H9 (cell line): ENCODE measurements at regions not wholly inside any gene's neighbourhood (a gene's known extent, or its start where the extent isn't known, plus 50 kb on each side); places are given as distances from the start of the nearest gene placed in this dataset.

Experiments
- DNase-seq: peaks from one replicate; pipeline ENCODE4 v3.0.0-alpha.2; 2017
- H2AFZ ChIP-seq: one replicate; pipeline ENCODE4 v1.6.1; 2013; ENCODE audit warnings: mild to moderate bottlenecking, low read length, control low read depth, moderate library complexity
- H2AK5ac ChIP-seq: 2 replicates; pipeline ENCODE4 v1.6.1; 2013; ENCODE audit warnings: low read length, control low read depth, mixed read lengths; ENCODE audit not compliant: insufficient read length
- H2BK120ac ChIP-seq: one replicate; pipeline ENCODE4 v1.6.1; 2013; ENCODE audit warnings: low read depth, mild to moderate bottlenecking, low read length, control low read depth, inconsistent platforms; ENCODE audit not compliant: poor library complexity, severe bottlenecking
- H2BK12ac ChIP-seq: 2 replicates; pipeline ENCODE4 v1.6.1; 2013; ENCODE audit warnings: low read length, control low read depth, mixed read lengths, low read depth; ENCODE audit not compliant: insufficient read length
- H2BK15ac ChIP-seq: 2 replicates; pipeline ENCODE4 v1.6.1; 2013; ENCODE audit warnings: low read depth, low read length, control low read depth
- H2BK20ac ChIP-seq: one replicate; pipeline ENCODE4 v1.6.1; 2013; ENCODE audit warnings: low read depth, mild to moderate bottlenecking, low read length, control low read depth, inconsistent platforms; ENCODE audit not compliant: poor library complexity, severe bottlenecking
- H2BK5ac ChIP-seq: 2 replicates; pipeline ENCODE4 v1.6.1; 2013; ENCODE audit warnings: low read length, control low read depth, mixed read lengths; ENCODE audit not compliant: insufficient read length
- H3K14ac ChIP-seq: 2 replicates; pipeline ENCODE4 v1.6.1; 2013; ENCODE audit warnings: low read length, control low read depth; ENCODE audit not compliant: insufficient read depth
- H3K18ac ChIP-seq: 2 replicates; pipeline ENCODE4 v1.6.1; 2013; ENCODE audit warnings: low read depth, mild to moderate bottlenecking, mixed read lengths, low read length, control low read depth; ENCODE audit not compliant: insufficient read length
- H3K23ac ChIP-seq: 2 replicates; pipeline ENCODE4 v1.6.1; 2013; ENCODE audit warnings: low read length, control low read depth, mixed read lengths, low read depth; ENCODE audit not compliant: insufficient read length
- H3K23me2 ChIP-seq: 2 replicates; pipeline ENCODE4 v1.6.1; 2013; ENCODE audit warnings: low read depth, mild to moderate bottlenecking, mixed read lengths, low read length, control low read depth; ENCODE audit not compliant: insufficient read length, poor library complexity, severe bottlenecking
- H3K27ac ChIP-seq: 2 replicates; pipeline ENCODE4 v1.5.1; 2013; ENCODE audit warnings: low read length, control low read depth, mixed read lengths, low read depth; ENCODE audit not compliant: insufficient read length
- H3K27me3 ChIP-seq: 2 replicates; pipeline ENCODE4 v1.6.1; 2013; ENCODE audit warnings: low read length, control low read depth, inconsistent platforms; ENCODE audit not compliant: insufficient read depth
- H3K4ac ChIP-seq: 2 replicates; pipeline ENCODE4 v1.6.1; 2013; ENCODE audit warnings: low read depth, mild to moderate bottlenecking, control low read depth, inconsistent platforms, low read length, moderate library complexity
- H3K4me1 ChIP-seq: 2 replicates; pipeline ENCODE4 v1.6.1; 2013; ENCODE audit warnings: low read length, control low read depth, inconsistent platforms; ENCODE audit not compliant: insufficient read depth
- H3K4me2 ChIP-seq: 2 replicates; pipeline ENCODE4 v1.6.1; 2013; ENCODE audit warnings: low read length, control low read depth, mixed read lengths; ENCODE audit not compliant: insufficient read length, insufficient read depth
- H3K56ac ChIP-seq: 2 replicates; pipeline ENCODE4 v1.6.1; 2013; ENCODE audit warnings: low read depth, mild to moderate bottlenecking, mixed read lengths, low read length, control low read depth; ENCODE audit not compliant: insufficient read length
- H3K79me1 ChIP-seq: 2 replicates; pipeline ENCODE4 v1.6.1; 2013; ENCODE audit warnings: low read depth, mild to moderate bottlenecking, moderate library complexity, low read length, control low read depth, inconsistent platforms; ENCODE audit not compliant: insufficient read depth, poor library complexity, severe bottlenecking
- H3K79me2 ChIP-seq: 2 replicates; pipeline ENCODE4 v1.6.1; 2013; ENCODE audit warnings: low read length, control low read depth, inconsistent platforms; ENCODE audit not compliant: insufficient read depth
- H3K9ac ChIP-seq: 2 replicates; pipeline ENCODE4 v1.6.1; 2013; ENCODE audit warnings: low read length, control low read depth, mixed read lengths; ENCODE audit not compliant: insufficient read length; ENCODE audit errors: extremely low read depth
- H3K9me3 ChIP-seq: one replicate; pipeline ENCODE4 v1.6.1; 2013; ENCODE audit warnings: low read depth, low read length, inconsistent platforms; ENCODE audit not compliant: control insufficient read depth
- H3T11ph ChIP-seq: one replicate; pipeline ENCODE4 v1.6.1; 2013; ENCODE audit warnings: mild to moderate bottlenecking, low read length, control low read depth, inconsistent platforms
- H4K20me1 ChIP-seq: one replicate; pipeline ENCODE4 v1.6.1; 2013; ENCODE audit not compliant: control insufficient read depth, insufficient read length, insufficient read depth
- H4K5ac ChIP-seq: 2 replicates; pipeline ENCODE4 v1.6.1; 2013; ENCODE audit warnings: low read depth, mild to moderate bottlenecking, mixed read lengths, low read length, control low read depth; ENCODE audit not compliant: insufficient read length
- H4K8ac ChIP-seq: replicated peaks from 2 replicates; pipeline ENCODE4 v1.6.1; 2013; ENCODE audit warnings: low read length, control low read depth, mixed read lengths, low read depth; ENCODE audit not compliant: insufficient read length
- H4K91ac ChIP-seq: 2 replicates; pipeline ENCODE4 v1.6.1; 2013; ENCODE audit warnings: low read depth, mild to moderate bottlenecking, moderate library complexity, mixed read lengths, low read length, control low read depth; ENCODE audit not compliant: insufficient read length
- H3K27ac Mint-ChIP-seq, 3 experiments: 2 replicates in 2 of 3; 3 replicates in 1 of 3; pipeline ENCODE4 v1.8.0; 2020 to 2021; ENCODE audit warnings: mixed read lengths in 3 of 3, mild to moderate bottlenecking in 1 of 3, moderate library complexity in 1 of 3
- H3K27me3 Mint-ChIP-seq: 2 replicates; pipeline ENCODE4 v1.8.0; 2021; ENCODE audit warnings: low read depth, mild to moderate bottlenecking, moderate library complexity, mixed read lengths
- H3K36me3 Mint-ChIP-seq, 3 experiments: 2 replicates in 2 of 3; 3 replicates in 1 of 3; pipeline ENCODE4 v1.8.0; 2020 to 2021; ENCODE audit warnings: low read depth in 3 of 3, mixed read lengths in 3 of 3; ENCODE audit not compliant: insufficient read depth in 1 of 3
- H3K4me1 Mint-ChIP-seq, 2 experiments: 2 replicates each; pipeline ENCODE4 v1.8.0; 2020; ENCODE audit warnings: mixed read lengths in 2 of 2
- H3K4me3 Mint-ChIP-seq, 2 experiments: 2 replicates in 1 of 2; 3 replicates in 1 of 2; pipeline ENCODE4 v1.8.0; 2020 to 2021; ENCODE audit warnings: mild to moderate bottlenecking in 2 of 2, mixed read lengths in 2 of 2, moderate library complexity in 1 of 2
- H3K9me3 Mint-ChIP-seq, 2 experiments: 2 replicates in 1 of 2; 3 replicates in 1 of 2; pipeline ENCODE4 v1.8.0; 2020; ENCODE audit warnings: mild to moderate bottlenecking in 2 of 2, mixed read lengths in 2 of 2, moderate library complexity in 1 of 2
- WGBS: extraction: QIAGEN DNeasy Blood & Tissue Kit; methylation state at CpG from one replicate; pipeline ENCODE4 v1.1.7; 2013; ENCODE audit warnings: missing lambda C conversion rate, low lambda C conversion rate, mixed read lengths; ENCODE audit not compliant: insufficient read length; ENCODE audit errors: extremely low coverage; 5-methylcytosine and 5-hydroxymethylcytosine counted together
- TF ChIP-seq, protein P1 (sequence below): fragments of 200-600 bp; sonication (generic); conservative IDR thresholded peaks from 3 replicates; pipeline ENCODE4 v1.8.0; 2021; ENCODE audit warnings: antibody characterized with exemption, mild to moderate bottlenecking

DNA sequence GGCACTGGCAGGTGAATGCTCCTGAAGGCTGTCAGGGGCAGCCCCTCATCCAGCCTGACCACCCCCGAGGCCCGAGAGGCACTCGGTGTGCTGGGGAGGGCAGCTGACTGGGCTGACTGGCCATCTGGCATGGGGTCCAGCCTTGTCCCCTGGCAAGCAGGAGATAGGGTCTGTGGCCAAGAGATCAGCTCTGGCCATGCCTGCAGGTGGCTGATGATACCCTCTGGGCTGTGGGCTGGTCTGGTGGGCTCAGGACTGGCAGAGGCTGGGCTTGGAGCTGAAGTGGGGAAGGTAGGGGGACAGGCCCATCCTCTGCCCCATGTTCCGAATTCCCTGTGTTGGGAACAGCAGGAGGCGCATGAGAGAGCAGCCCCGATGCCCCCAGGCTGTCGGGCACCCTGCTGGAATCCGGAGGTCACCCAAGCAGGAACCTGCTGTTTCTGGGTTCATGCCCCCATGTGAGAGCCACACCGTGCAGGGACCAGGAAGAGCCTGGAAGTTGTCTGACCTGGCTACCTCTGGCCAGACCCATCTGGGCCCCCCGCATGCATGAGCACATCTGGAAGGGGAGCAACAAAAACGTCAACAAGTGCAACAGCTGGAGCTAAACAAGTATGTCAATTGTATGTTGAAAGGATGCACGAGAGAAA, 527.0 kb downstream of the TBC1D22A start:
- no peak overlapping the region for H2BK12ac ChIP-seq
- no peak overlapping the region for H3K4me3 Mint-ChIP-seq
- H3K79me2 ChIP-seq = no peaks in the 10 kb centered on the region
- no peaks in the 10 kb centered on the region for H3K27me3 ChIP-seq
- no peak overlapping the region for H3K9ac ChIP-seq
- H2AK5ac ChIP-seq = no peak overlapping the region
- no peak overlapping the region for H3K14ac ChIP-seq
- H3T11ph ChIP-seq = no peak overlapping the region
- no peak for DNase-seq
- H3K9me3 Mint-ChIP-seq = peaks cover 89 to 99% of the 10 kb centered on the region in 2 experiments
- H3K36me3 Mint-ChIP-seq = peaks cover 7 to 46% (median 21%) of the 10 kb centered on the region in 3 experiments; a peak in 5 of 7 replicates
- no CpG with 5 or more reads among the region's 12 CpGs for WGBS
- no peak overlapping the region for H2BK15ac ChIP-seq
- no peak overlapping the region for H4K91ac ChIP-seq
- no peak overlapping the region for H3K4ac ChIP-seq
- H2BK5ac ChIP-seq = no peak overlapping the region
- no peak overlapping the region for H2BK120ac ChIP-seq
- no peaks in the 10 kb centered on the region for H3K79me1 ChIP-seq
- H3K23ac ChIP-seq = no peak overlapping the region
- H3K27ac Mint-ChIP-seq = no peak overlapping the region
- peaks cover 10% of the 10 kb centered on the region for H3K27me3 Mint-ChIP-seq
- TF ChIP-seq, protein P1, sequence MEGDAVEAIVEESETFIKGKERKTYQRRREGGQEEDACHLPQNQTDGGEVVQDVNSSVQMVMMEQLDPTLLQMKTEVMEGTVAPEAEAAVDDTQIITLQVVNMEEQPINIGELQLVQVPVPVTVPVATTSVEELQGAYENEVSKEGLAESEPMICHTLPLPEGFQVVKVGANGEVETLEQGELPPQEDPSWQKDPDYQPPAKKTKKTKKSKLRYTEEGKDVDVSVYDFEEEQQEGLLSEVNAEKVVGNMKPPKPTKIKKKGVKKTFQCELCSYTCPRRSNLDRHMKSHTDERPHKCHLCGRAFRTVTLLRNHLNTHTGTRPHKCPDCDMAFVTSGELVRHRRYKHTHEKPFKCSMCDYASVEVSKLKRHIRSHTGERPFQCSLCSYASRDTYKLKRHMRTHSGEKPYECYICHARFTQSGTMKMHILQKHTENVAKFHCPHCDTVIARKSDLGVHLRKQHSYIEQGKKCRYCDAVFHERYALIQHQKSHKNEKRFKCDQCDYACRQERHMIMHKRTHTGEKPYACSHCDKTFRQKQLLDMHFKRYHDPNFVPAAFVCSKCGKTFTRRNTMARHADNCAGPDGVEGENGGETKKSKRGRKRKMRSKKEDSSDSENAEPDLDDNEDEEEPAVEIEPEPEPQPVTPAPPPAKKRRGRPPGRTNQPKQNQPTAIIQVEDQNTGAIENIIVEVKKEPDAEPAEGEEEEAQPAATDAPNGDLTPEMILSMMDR = no peak
- no peaks in the 10 kb centered on the region for H3K4me1 ChIP-seq
- no peak overlapping the region for H4K5ac ChIP-seq
- H4K8ac ChIP-seq = no peak overlapping the region
- H2AFZ ChIP-seq = no peak overlapping the region
- H3K56ac ChIP-seq = no peak overlapping the region
- H3K4me2 ChIP-seq = no peak overlapping the region
- no peaks in the 10 kb centered on the region for H3K4me1 Mint-ChIP-seq
- H3K23me2 ChIP-seq = no peaks in the 10 kb centered on the region
- H3K9me3 ChIP-seq = peaks cover 88% of the 10 kb centered on the region
- no peak overlapping the region for H3K27ac ChIP-seq
- H2BK20ac ChIP-seq = no peak overlapping the region
- no peaks in the 10 kb centered on the region for H4K20me1 ChIP-seq
- no peak overlapping the region for H3K18ac ChIP-seq
